ENCODE measurements at regions not wholly inside any gene's neighbourhood (a gene's known extent, or its start where the extent isn't known, plus 50 kb on each side); places are given as distances from the start of the nearest gene placed in this dataset.
"Not testable (repeated sequence)": the region's sequence is repeated elsewhere in the genome, so short reads cannot be mapped to it uniquely, and the experiment has no call there.

DNA sequence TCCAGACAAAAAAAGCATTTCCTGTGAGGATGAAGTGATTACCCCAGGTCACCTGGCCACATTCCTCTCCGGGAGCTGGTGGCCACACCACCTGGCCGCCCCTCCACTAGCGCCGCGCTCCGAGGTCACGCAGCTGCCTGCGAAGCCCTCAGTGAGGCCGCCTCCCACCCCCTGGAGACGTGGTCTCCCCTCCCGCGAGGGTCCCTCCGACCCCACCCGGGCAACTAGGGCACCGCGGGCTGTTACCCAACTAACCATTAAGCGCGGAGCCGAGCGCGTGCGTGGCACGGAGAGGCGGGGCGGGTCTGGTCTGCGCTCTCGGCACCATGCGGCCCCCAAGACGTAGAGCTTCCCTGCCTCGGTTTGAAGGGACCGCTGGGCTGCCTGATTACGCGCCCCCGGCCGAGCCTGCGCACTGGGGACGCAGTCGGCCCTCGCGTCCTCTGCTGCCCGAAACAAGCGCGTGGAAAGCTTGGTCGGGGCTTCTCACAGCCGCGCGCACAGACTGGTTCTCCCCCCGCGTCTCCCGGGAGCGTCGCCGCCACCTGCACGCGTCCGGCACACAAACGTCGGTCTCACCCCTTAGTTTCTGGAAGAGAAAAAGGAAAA, 106.5 kb downstream of the SLC16A1 start:
- Mint-ChIP-seq H3K9me3 (ENCODE audit: unreplicated experiment) (no peaks in the 10 kb centered on the region), H3K27me3 (ENCODE audit: unreplicated experiment) (no peaks in the 10 kb centered on the region), H3K4me1 (ENCODE audit: unreplicated experiment) (peaks cover 10% of the 10 kb centered on the region), H3K27ac (ENCODE audit: unreplicated experiment) (no peak overlapping the region), H3K4me3 (ENCODE audit: unreplicated experiment) (peak overlapping the region; percentile 79), H3K36me3 (ENCODE audit: unreplicated experiment) (no peaks in the 10 kb centered on the region)
- TF ChIP-seq, protein P1, sequence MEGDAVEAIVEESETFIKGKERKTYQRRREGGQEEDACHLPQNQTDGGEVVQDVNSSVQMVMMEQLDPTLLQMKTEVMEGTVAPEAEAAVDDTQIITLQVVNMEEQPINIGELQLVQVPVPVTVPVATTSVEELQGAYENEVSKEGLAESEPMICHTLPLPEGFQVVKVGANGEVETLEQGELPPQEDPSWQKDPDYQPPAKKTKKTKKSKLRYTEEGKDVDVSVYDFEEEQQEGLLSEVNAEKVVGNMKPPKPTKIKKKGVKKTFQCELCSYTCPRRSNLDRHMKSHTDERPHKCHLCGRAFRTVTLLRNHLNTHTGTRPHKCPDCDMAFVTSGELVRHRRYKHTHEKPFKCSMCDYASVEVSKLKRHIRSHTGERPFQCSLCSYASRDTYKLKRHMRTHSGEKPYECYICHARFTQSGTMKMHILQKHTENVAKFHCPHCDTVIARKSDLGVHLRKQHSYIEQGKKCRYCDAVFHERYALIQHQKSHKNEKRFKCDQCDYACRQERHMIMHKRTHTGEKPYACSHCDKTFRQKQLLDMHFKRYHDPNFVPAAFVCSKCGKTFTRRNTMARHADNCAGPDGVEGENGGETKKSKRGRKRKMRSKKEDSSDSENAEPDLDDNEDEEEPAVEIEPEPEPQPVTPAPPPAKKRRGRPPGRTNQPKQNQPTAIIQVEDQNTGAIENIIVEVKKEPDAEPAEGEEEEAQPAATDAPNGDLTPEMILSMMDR (IDR thresholded peaks at IDR 0.05): no peak
- DNase-seq (ENCODE audit: extremely low spot score, unreplicated experiment): no peak

DNA sequence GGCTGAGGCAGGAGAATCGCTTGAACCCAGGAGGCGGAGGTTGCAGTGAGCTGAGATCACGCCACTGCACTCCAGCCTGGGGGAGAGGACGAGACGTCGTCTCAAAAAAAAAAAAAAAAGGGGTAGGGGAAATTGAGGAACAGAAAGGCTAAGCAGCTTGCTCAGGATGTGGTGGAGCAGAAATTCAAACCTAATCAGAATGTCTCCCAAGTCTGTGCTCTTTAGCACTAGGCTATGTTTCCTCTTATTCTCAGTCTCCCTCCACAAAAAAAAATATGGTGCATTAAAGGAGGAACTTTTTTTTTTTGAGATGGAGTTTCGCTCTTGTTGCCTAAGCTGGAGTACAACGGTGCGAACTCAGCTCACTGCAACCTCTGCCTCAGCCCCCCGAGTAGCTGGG, 114.2 kb downstream of the SLC16A1 start:
- DNase-seq (ENCODE audit: extremely low spot score, unreplicated experiment): no peak
- TF ChIP-seq, protein P1 (IDR thresholded peaks at IDR 0.05): no peak
- H3K36me3 Mint-ChIP-seq (ENCODE audit: unreplicated experiment): no peaks in the 10 kb centered on the region
- no peak overlapping the region for H3K27ac Mint-ChIP-seq (ENCODE audit: unreplicated experiment)
- no peaks in the 10 kb centered on the region for H3K9me3 Mint-ChIP-seq (ENCODE audit: unreplicated experiment)
- H3K4me1 Mint-ChIP-seq (ENCODE audit: unreplicated experiment): no peaks in the 10 kb centered on the region
- H3K4me3 Mint-ChIP-seq (ENCODE audit: unreplicated experiment): no peak overlapping the region
- H3K27me3 Mint-ChIP-seq (ENCODE audit: unreplicated experiment): peaks cover 5% of the 10 kb centered on the region

DNA sequence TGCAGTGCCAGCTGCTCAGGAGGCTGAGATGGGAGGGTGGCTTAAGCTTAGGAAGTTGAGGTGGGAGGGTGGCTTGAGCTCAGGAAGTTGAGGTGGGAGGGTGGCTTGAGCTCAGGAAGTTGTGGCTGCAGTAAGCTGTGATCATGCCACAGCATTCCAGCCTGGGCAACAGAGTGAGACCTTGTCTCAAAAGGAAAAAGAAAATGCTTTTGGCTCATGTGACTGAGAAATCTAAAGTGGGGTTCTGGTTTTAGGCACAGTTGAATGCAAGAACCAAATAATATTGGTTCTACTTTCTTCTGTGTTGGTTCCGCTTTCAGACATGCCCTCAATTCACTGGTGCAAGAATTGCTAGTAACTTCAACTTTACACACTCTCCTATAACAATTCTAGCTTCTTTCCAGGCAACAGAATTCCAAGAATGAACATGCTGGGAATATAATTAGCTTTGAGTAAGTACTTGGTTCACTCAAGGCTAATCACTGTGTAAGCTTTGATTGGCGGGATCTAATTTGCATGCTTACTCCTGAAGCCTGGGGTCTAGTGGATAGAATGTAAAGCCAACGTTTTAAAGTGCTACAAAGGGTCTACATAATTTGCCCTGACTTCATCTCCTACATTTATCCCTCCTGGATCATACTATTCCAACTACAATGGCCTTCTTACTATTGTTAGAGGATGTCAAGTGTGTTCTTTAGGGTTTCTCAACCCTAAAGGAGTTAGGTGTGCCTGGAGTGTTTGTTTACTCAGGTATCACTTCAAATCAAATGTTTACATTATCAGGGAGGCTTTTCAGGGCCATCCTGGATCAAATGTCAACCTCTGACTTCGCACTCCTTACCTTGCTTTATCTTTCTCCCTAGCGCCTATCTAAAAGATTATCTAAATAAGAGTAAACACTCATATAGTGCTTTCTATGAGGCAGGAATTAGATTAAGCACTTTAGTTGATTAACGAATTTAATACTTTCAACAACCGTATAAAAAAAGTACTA, 115.1 kb downstream of the SLC16A1 start:
- H3K4me1 Mint-ChIP-seq (ENCODE audit: unreplicated experiment): no peaks in the 10 kb centered on the region
- no peak for DNase-seq (ENCODE audit: extremely low spot score, unreplicated experiment)
- H3K27me3 Mint-ChIP-seq (ENCODE audit: unreplicated experiment): peaks cover 5% of the 10 kb centered on the region
- H3K4me3 Mint-ChIP-seq (ENCODE audit: unreplicated experiment): no peak overlapping the region
- no peak overlapping the region for H3K27ac Mint-ChIP-seq (ENCODE audit: unreplicated experiment)
- H3K36me3 Mint-ChIP-seq (ENCODE audit: unreplicated experiment): no peaks in the 10 kb centered on the region
- TF ChIP-seq, protein P1 (IDR thresholded peaks at IDR 0.05): no peak
- no peaks in the 10 kb centered on the region for H3K9me3 Mint-ChIP-seq (ENCODE audit: unreplicated experiment)

DNA sequence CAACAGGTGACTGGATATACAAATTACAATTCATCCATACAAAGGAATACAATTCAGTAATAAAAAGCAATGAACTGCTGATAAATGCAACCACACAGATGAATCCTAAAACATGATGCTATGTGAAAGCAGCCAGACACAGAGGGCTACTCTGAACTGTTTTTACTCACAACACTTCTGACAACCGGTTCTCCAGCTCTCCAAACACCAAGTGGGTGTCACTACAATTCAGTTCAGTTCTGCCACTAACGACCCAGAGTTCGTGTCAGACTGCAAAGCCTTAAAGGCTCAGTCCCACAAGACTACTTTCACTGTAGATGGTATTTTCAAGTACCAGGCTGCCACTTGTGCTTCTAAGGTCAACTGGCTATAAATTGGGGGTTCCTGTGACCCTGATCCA, 119.4 kb downstream of the SLC16A1 start:
- Mint-ChIP-seq H3K27me3 (ENCODE audit: unreplicated experiment) (no peaks in the 10 kb centered on the region), H3K4me3 (ENCODE audit: unreplicated experiment) (no peak overlapping the region), H3K9me3 (ENCODE audit: unreplicated experiment) (no peaks in the 10 kb centered on the region), H3K4me1 (ENCODE audit: unreplicated experiment) (no peaks in the 10 kb centered on the region), H3K36me3 (ENCODE audit: unreplicated experiment) (no peaks in the 10 kb centered on the region), H3K27ac (ENCODE audit: unreplicated experiment) (no peak overlapping the region)
- DNase-seq (ENCODE audit: extremely low spot score, unreplicated experiment): no peak
- TF ChIP-seq, protein P1 (IDR thresholded peaks at IDR 0.05): no peak

DNA sequence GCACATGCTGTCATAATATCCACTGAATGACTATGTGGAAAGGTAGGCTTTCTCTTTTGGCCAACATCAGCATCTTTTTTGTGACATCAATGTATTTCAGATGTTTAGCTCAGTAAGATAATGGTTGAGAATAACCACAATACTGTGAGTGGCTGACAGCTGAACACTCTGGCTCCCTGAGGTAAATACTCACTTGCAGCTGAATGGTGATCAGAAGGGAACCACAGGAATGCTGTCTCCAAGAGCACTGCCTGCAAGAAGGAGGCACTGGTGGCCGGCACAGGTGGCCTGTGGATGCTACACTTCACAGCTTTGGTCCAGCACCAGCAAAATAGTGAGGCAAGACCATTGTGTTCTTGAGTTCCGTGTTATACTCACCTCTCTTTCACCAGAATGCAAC, 118.7 kb upstream of the PPM1J start:
- Mint-ChIP-seq H3K4me3 (ENCODE audit: unreplicated experiment) (no peak overlapping the region), H3K9me3 (ENCODE audit: unreplicated experiment) (no peaks in the 10 kb centered on the region), H3K36me3 (ENCODE audit: unreplicated experiment) (no peaks in the 10 kb centered on the region), H3K27me3 (ENCODE audit: unreplicated experiment) (no peaks in the 10 kb centered on the region), H3K4me1 (ENCODE audit: unreplicated experiment) (no peaks in the 10 kb centered on the region), H3K27ac (ENCODE audit: unreplicated experiment) (no peak overlapping the region)
- TF ChIP-seq, protein P1 (IDR thresholded peaks at IDR 0.05): no peak
- no peak for DNase-seq (ENCODE audit: extremely low spot score, unreplicated experiment)

DNA sequence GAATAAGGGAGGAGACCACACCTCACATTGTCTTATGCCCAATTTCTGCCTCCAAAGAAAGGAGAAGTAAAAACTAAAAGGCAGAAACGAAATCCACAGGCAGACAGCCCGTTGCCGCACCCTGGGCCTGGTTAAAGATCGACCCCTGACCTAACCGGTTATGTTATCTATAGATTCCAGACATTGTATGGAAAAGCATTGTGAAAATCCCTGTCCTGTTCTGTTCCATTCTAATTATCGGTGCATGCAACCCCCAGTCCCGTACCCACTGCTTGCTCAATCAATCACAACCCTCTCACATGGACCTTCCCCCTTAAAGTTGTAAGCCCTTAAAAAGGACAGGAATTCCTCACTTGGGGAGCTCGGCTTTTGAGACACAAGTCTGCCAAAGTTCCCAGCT, 117.1 kb upstream of the PPM1J start:
- H3K27ac Mint-ChIP-seq (ENCODE audit: unreplicated experiment); DNase-seq (ENCODE audit: extremely low spot score, unreplicated experiment); H3K4me3 Mint-ChIP-seq (ENCODE audit: unreplicated experiment); H3K9me3 Mint-ChIP-seq (ENCODE audit: unreplicated experiment); H3K27me3 Mint-ChIP-seq (ENCODE audit: unreplicated experiment); H3K4me1 Mint-ChIP-seq (ENCODE audit: unreplicated experiment); H3K36me3 Mint-ChIP-seq (ENCODE audit: unreplicated experiment): not testable (repeated sequence)

DNA sequence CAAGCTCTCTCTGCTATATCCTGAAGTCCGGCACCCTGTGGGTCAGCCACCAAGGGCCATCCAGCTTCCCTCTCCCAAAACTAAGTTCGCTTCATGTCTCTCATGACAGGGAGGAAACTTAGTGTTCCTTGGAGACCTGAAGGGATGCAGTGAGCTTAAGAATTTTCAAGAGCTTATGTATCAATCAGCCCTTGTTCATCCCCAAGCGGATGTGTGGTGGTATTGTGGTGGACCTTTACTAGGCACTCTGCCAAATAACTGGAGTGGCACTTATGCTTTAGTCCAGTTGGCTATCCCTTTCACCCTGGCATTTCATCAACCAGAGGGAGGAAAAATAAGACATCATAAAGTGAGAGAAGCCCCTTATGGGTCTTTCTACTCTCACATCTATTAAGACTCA, 114.6 kb upstream of the PPM1J start:
- H3K4me3 Mint-ChIP-seq (ENCODE audit: unreplicated experiment); H3K36me3 Mint-ChIP-seq (ENCODE audit: unreplicated experiment); H3K27me3 Mint-ChIP-seq (ENCODE audit: unreplicated experiment); DNase-seq (ENCODE audit: extremely low spot score, unreplicated experiment); H3K9me3 Mint-ChIP-seq (ENCODE audit: unreplicated experiment); H3K27ac Mint-ChIP-seq (ENCODE audit: unreplicated experiment); H3K4me1 Mint-ChIP-seq (ENCODE audit: unreplicated experiment): not testable (repeated sequence)
